Tibial nerve (tissue), 3 donors: ENCODE measurements at regions not wholly inside any gene's neighbourhood (a gene's known extent, or its start where the extent isn't known, plus 50 kb on each side); places are given as distances from the start of the nearest gene placed in this dataset.

Experiments used
- CTCF ChIP-seq, 5 experiments: fragments of 200-600 bp in 3 of 5; fragments of 450-650 bp in 2 of 5; sonication (generic) in 3 of 5; IDR thresholded peaks; one replicate each; pipeline ENCODE4 v1.5.1; 2016 to 2019; ENCODE audit warnings: antibody characterized with exemption in 5 of 5, mild to moderate bottlenecking in 3 of 5, moderate library complexity in 2 of 5
- POLR2A ChIP-seq, 2 donors: fragments of 450-650 bp; IDR thresholded peaks; one replicate each; pipeline ENCODE4 v1.6.1; 2017; ENCODE audit warnings: antibody characterized with exemption in 2 of 2, mild to moderate bottlenecking in 2 of 2, moderate library complexity in 2 of 2

GRCh38 chr18:75123113-75123512, 85.8 kb downstream of the PTGR3 start:
- TF ChIP-seq CTCF (IDR thresholded peaks at IDR 0.05) (no peak), POLR2A (IDR thresholded peaks at IDR 0.05) (no peak)
